Cardiac fibroblast (primary cell): ENCODE measurements at regions not wholly inside any gene's neighbourhood (a gene's known extent, or its start where the extent isn't known, plus 50 kb on each side); places are given as distances from the start of the nearest gene placed in this dataset.

Experiments used
- DNase-seq, 2 donors: peaks; one replicate each; pipeline versions ENCODE4 v3.0.0 to v3.0.0-alpha.2; 2010; ENCODE audit warnings: low read depth in 2 of 2
- H3K4me3 ChIP-seq, 2 donors: replicated peaks in 1 of 2; 1 replicate in 1 of 2; 2 replicates in 1 of 2; pipeline ENCODE4 v1.5.1; 2011; ENCODE audit warnings: low read depth in 2 of 2, low read length in 2 of 2, mild to moderate bottlenecking in 2 of 2, moderate library complexity in 1 of 2
- TF ChIP-seq, protein P1 (sequence below): IDR thresholded peaks from one replicate; pipeline ENCODE4 v1.5.1; 2011; ENCODE audit warnings: low read depth, mild to moderate bottlenecking, low read length, inconsistent platforms

DNA sequence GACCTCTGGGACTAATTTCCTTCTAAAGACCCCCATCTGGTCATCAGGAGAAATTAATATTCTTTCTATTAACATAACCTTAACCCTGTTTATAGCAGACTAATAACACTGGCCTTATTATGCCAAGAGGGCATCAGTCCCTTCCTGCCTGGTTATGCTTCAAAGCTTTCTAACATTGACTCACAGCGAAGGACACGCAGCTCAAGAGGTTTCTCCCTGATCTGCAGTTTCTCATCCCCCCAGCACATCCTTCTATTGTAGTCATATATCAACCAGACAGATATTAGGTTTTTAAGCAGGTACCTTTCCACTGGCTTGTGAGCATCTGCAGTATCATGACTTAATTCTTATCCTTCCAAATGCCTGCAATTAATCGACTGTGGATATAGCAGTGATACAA is 100.0 kb upstream of the CXCR4 start:
- H3K4me3 ChIP-seq, result no peak overlapping the region
- TF ChIP-seq, protein P1, sequence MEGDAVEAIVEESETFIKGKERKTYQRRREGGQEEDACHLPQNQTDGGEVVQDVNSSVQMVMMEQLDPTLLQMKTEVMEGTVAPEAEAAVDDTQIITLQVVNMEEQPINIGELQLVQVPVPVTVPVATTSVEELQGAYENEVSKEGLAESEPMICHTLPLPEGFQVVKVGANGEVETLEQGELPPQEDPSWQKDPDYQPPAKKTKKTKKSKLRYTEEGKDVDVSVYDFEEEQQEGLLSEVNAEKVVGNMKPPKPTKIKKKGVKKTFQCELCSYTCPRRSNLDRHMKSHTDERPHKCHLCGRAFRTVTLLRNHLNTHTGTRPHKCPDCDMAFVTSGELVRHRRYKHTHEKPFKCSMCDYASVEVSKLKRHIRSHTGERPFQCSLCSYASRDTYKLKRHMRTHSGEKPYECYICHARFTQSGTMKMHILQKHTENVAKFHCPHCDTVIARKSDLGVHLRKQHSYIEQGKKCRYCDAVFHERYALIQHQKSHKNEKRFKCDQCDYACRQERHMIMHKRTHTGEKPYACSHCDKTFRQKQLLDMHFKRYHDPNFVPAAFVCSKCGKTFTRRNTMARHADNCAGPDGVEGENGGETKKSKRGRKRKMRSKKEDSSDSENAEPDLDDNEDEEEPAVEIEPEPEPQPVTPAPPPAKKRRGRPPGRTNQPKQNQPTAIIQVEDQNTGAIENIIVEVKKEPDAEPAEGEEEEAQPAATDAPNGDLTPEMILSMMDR, result no peak
- DNase-seq, result no peak

DNA sequence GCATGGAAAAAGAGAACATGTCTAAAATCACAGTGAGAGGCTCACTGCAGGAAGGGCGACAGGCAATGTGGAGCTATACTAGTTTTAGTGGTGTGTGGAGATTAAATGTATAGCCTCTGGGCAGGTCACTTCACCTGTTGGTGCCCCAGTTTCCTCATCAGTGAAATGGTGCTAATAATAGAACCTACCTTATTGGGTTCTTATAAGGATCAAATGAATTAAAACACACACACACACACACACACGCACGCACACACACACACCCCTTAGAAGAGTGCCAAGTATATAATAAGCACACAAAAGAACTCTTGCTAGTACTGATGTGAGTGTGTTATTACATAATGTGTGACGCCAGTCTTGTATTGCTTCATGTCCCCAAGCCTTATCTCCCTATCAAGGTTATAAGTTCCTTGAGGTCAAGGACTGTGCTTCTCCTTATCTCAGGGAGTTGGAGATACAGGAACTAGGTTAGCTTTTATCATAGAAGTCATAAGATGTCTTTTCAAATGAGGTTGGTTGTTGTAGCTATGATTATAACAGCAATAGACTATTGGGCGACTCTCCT is 98.0 kb upstream of the CXCR4 start:
- no peak for DNase-seq
- TF ChIP-seq, protein P1, result no peak
- no peak overlapping the region for H3K4me3 ChIP-seq

DNA sequence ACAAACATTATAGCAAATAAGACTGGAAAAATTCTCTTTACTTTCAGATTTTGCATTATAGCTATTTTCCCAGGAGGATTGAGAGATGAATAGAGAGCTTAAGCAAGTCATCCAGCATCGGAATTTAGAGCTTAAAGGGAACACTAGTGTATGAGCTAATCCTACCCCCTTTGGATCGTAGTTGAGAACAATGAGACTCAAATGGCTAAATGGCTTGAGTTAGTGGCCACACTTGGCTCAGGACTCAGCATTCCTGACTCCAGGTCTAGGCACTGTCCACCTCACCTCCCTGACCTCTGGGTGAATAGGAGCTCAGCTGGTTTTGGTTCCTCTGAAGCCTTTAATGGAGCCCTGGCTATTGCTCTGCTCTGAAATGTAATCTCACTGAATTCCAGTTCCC is 97.5 kb upstream of the CXCR4 start:
- no peak overlapping the region for H3K4me3 ChIP-seq
- DNase-seq, result no peak
- TF ChIP-seq, protein P1, result no peak

DNA sequence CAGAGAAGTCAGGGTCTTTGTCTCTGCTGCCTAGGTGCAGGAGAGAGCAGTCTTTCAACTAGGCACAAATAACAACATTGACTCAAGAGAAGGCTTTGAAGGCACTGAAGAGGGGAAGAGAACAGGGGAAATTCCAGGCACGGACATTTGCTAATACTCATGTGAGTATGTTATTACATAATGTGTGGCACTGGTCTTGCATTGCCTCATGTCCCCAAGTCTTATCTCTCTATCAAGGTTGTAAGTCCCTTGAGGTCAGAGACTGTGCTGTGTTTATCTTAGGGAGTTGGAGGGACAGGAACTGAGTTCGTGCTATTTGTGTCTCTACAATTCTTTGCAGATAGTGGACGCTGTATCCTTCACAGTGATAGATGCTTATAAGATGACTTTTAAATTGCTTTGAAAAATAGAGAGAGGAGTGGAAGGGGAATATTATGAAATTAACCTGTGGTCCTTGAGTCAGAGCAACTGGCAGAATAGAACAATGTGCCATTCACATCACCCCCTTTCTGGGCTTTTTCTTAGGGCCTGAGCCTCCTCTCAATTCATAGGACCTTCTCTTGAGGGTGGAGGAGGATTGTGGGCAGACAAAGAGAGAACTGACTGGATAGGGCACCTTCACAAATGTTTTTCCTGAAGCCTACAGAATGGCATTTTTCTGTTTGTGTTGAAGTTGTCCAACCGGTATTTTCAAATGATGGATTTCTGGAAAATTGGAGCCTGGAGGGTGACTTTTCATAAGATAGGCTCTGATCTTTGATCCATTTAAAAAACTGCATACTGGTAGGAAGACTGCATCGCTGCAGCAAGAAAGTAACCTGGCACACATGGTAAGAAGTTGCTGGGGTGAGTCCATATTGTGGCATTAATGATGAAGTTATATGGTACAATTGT is 96.6 kb upstream of the CXCR4 start:
- no peak overlapping the region for H3K4me3 ChIP-seq
- peak in 1 of 2 donors; percentile 11 for DNase-seq
- TF ChIP-seq, protein P1, result no peak

DNA sequence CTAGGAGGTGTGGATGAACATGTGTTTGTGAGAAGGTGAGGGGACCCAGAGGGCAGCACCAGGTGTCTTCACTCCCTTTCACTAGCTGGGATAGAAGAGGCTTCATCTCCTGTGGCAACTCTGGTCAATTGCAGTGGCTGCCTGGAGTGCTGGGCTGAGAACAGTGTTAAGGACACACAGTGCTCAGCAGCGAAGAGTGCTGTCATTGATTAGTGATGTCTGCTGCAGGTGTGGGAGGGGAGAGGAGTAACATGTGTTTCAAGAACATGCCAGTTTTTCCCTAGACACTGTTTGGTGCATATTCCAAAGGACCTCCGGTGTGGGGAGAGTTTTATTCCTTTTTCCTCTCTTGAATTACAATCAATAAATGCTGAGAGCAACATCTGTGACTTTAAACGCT is 95.9 kb upstream of the CXCR4 start:
- TF ChIP-seq, protein P1, result no peak
- no peak overlapping the region for H3K4me3 ChIP-seq
- no peak for DNase-seq

DNA sequence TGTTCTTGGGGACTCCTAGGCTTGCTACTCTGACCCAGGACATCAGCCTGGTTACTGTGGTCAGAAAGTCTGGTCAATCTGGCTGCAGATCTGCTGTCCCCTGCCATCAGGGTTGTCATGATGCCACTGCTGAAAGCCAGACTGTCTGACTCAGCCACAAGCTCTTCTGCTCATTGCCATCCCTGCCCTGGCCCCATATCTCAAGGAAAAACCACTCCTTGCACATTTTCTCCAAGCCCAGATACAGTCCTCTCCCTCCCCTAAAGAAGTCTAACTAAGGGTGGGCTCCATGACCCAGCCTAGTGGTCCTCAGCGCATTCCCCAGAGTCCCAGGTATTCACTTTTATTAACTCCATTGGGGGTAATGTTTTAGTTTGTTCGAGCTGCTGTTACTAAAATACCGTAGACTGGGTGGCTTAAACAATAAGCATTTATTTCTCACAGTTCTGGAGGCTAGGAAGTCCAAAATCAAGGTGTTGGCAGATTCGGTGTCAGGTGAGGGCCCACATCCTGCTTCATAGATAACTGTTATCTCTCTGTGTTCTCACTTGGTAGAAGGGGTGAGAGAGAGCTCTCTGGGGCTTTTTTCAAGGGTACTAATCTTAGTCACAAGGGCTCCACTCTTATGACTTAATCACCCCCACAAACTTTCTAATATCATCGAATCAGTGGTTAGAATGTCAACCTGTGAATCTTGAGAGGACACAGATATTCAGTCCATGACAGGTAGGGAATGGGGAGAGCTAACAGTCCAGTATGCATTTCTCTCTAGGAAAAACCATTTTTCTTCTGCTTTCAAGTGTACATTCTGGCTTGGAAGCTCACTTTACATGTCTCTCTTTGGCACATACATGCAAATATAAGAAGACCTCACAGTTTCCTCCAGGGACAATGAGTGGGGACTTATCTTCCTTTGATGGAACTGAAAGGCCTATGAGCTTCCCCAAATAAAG is 94.8 kb upstream of the CXCR4 start:
- DNase-seq, result no peak
- no peak overlapping the region for H3K4me3 ChIP-seq
- TF ChIP-seq, protein P1, result no peak
